CD4-positive, alpha-beta T cell treated with Interleukin-4 for 4 hours (primary cell): ENCODE measurements at regions not wholly inside any gene's neighbourhood (a gene's known extent, or its start where the extent isn't known, plus 50 kb on each side); places are given as distances from the start of the nearest gene placed in this dataset.

Source experiments
- DNase-seq: peaks from one replicate; pipeline ENCODE4 v3.0.0-alpha.2; 2020

DNA sequence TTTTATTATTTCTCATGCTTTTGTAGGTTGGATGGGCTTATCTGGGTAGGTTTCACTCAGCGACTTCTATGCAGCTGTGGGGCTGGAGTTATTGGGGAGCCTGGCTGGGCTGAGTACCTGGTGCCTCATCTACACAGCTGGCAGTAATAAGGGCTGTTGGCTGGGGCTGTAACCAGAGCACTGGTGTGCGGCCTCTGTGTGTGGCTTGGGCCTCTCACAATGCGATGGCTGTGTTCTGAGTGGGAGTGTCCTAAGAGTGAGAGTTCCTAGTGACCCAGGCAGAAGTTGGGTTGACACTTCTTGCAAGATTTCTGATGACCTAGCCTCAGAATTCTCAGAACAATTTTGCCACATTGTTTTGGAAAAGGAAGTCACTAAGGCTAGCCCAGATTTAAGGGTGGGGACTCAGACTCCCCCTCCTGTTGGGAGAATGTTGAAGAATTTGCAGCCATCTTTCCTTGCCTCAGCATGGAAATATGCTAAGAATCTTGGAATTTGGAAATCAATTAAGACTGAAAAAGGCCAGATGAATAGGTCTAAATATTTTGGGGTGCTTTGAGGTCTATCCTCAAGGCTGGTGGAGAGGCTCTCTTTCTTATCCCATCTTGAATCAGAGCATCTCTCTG is 158.8 kb downstream of the SCP2D1 start:
- DNase-seq: no peak

DNA sequence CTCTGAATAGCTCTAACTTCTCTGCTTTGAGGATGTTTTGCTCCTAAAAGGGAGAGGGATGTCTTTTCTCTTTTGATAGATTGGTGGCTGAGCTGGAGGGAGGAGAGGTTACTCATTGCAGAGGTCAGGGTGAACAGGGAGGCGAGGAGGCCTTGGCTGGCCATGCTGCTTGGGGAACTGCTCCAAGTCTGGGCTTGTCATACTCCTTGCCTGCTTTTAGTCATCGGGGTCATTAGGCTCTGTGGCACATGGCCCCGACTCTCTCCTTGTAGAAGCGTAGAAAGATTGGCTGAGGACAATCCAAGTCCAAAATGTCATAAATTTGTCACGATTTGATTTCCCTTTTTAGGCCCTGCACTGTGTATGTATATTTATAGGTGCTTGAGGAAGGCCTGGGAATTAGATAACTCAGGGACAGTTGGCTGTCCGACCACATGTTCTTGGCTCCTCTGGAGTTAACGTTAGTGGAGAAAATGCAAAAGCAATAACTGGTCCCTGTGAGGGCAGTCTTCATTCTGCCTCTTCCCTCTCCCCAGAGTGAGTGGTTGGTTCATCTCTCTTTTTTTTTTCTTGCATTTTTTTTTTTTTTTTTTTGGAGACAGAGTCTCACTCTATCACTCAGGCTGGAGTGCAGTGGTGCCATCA is 160.1 kb downstream of the SCP2D1 start:
- no peak for DNase-seq

DNA sequence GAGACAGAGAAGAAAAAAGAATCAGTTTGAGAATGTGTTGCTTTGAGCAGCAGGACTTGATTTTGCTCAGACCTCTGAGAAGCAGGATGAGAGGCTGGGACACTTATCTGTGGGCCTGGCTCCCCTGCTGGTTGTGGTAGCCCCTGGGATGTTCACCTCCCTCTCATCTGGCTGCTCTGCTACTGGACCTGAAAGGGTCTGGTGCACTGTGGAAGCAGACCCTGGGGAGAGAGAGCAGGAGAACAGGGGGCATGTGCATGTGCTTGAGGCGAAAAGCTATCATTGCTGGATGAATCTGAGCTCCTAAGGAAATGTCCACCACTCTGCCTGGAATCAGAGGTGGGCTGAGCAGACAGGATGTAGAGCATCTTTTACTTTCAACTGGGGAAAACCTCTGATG is 161.1 kb downstream of the SCP2D1 start:
- DNase-seq: no peak

DNA sequence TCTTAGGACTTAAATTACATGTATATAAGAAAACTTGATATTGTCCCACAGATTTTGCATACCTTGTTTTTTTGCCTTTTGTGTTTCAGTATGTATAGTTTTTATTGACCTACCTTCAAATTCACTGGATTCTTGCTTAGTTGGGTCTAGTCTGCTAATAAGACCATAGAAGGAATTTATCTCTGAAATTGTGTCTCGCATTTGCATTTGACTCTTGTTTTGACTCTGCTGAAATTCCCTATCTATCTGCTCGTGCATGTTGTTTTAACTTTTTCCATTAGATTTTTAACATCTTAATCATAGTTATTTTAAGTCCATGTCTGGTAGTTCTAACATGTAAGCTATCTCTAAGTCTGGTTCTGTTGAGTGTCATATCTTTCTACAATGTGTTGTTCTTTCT is 163.9 kb downstream of the SCP2D1 start:
- no peak for DNase-seq

DNA sequence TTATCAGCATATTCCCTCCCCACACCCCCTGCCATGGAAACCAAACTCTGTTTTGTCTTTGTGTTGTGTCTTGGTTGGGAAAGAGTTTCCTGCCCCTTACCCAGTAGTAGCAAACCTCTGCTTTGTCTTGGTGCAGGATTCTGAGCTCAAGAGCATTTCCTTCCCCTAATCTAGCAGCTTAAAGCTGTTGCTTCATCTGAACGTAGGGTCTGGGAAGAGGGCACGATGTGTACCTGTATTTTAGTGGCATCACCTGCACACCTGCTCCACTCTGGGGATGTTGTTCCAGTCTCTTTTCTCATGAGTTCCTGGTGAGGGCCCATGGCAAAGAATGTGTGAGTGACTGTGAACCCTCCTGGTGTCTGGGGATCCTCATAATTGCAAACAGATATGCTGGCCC is 164.7 kb downstream of the SCP2D1 start:
- no peak for DNase-seq

DNA sequence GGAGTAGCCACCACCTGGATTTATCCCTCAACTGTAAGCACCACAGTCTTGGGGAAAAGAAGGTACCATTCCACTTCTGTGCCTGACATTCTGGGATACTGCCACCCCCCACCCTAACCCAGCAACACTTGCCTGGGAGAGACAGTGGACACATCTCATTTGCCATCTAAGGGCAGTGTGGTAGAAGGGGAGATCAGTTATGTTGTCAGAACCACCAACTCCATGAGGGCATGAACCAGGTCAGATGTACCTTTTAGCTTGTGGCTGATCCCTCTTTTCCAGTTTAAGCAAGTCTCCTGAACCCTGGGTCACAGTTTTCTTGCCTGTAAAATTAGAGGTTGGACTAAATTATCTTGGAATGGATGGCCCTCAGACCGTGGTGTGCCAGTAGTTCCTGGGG is 165.5 kb downstream of the SCP2D1 start:
- DNase-seq: no peak

DNA sequence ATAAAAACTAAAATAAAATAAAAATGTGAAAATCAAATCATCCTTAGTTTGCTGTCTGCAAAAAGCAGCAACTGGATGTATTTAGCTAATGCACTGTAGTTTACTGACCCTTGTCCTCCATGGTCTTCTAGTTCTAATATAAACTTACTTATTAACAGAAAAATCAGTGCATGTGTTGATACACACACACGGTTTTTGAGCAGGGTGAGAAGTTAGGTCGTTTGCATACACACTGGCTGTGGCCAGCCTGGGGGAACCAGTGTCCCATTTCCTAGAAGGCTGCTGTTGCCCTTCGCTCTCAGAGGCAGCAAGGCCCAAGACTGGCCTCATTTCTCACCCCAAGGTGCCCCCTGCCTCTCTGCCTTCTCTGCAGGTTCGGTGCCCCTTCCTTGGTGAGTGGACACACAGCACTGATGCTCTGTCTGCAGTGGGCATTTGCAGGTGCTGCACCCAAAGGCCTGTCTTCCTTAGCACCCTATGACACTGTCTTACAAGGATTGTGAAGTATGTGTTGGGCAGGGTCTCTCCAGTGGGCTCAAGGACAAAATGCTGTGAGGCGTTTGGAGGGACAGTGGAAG is 168.5 kb downstream of the SCP2D1 start:
- DNase-seq: no peak

DNA sequence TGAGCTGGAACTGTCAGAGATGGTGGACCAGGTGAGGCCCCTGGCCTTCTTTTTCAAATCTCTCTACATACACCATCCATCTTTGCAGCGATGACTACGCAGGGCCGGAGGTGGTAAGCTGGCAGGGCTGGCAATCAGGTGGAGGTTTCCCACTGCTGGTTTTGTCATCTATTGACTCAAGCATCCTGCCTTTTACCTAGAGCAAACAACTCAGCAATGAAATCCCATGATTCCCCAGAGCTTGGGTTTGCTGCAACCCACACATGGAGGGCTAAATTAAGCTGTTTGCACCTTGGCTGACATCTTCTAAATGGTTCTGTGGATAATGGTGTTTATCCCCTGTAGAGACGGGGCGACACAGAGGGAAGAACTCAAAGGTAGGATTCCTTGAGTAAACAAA is 170.2 kb downstream of the SCP2D1 start:
- DNase-seq: no peak

DNA sequence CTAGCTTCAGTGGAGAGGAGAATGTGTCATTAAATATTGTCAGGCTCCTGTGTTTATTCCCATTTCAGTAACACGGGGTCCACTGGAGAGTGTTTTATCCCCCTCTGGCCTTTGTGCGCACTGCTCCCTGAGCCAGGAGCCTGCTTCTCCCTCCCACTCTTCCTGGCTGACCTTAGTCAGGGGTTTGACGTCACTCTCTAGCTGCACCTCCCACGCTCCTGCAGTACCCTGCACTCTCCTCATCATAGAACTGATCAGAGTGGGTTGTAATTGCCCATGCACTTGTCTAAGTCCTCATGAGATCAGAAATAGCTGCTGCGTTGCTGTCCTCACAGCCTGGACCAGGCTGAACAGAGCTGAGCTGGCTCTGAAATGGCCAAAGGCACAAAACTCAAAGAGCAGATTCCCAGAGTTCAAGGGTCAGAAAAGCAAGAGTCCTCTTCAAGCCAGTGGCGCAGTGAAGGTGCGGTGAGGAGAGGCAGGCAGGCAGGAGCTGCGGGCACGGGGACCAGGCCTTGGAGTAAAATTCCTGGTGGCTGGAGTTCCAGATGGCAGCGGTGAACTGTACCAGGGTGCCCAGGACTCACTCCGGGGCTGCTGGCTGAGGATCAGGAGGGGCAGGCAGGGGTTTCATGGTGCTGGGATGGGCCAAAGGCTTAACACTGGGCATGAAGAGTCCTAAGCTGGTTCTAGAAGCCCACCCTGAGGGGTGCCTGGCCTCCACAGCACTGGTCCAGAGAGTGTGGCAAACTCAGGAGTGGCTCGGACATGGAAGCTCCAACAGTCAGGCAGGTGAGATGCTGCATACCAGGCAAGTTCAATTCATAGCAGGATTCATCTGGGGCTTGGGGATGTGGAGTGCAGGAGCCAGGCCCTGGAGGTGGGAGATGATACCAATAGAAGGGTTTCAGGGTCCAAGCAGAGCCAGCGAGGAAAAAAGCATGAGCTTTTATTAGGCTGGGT is 170.9 kb downstream of the SCP2D1 start:
- no peak for DNase-seq

DNA sequence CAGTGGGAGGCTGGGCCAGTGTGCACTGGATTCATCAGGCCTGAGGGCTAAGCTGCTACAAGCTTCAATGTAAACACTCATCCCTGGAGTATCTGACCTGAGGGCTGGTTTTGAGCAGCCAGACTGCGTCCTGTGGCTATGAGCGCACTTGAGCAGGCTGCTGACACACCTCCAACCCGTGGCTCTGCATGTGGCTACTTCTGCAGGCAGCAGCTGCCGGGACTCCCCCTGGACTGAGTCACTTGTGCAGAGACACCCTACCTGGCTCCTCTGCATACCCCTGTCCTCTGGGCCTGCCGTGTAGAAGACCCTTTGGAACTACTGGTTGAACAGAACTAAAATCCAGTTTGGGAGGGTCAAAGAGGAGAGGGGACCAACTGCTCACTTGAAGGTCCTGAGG is 172.0 kb downstream of the SCP2D1 start:
- no peak for DNase-seq

DNA sequence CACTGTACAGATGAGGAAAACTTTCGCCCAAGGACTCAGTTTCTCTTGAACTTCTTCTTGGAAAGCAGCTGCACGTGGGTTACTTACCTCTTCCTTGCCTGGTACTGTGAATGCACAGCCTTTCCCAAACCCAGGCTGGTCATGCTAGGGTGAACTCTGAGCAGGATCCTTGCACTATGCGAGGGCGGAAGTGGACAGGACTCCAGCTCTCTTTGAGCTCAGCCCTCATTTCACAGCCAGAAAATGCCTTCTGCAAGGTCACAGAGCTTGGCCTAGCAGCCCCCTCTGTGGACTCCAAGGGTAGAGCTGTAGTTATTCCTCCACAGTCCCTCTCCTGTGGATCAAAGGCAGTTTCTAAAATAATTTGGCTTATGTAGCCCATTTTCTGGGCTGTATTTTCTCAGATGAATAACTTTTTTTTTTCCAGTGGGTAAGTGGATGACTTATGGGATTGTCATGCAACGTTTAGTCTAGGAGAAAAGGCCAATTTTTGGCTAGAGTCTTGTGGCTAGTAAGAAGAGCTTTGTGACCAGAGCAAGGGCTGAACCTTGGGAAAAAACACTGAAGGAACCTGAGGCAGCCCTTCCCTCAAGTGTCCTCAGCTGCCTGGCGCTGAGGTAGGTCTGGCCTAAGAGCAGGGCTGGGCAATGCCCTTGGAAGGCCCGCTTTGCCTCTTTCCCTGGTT is 172.7 kb downstream of the SCP2D1 start:
- no peak for DNase-seq

DNA sequence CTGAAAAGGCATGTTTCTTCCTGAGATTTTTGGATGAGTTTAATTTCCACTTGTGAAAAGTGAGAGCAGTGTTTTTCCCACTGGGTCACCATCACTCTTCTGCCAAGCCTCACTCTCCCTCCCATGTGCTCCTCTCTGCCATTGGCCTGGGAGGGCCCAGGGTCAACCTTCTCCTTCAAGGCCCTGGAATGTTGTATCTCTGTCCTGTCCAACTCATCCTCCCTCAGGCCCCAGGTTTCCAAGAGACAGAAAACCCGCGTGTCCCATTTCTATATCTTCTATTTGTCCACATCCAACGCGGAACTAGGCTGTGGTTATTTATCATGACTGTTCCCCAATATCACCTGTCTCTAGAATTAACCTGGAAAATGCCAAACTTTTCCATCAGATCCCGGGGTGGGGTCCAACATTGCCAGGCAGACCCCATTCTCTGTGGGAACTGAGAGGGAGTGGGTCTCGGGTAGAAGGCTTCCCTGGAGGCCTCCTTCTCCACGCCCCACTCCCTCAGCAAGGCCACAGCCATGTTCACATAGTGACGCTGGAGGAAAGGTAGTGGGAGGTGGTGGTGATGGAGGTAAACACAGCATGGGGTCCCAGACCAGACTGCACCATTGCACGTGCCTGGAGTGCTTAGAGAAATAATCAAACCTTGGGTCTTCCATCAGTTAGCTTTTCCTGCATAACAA is 173.5 kb downstream of the SCP2D1 start:
- no peak for DNase-seq

DNA sequence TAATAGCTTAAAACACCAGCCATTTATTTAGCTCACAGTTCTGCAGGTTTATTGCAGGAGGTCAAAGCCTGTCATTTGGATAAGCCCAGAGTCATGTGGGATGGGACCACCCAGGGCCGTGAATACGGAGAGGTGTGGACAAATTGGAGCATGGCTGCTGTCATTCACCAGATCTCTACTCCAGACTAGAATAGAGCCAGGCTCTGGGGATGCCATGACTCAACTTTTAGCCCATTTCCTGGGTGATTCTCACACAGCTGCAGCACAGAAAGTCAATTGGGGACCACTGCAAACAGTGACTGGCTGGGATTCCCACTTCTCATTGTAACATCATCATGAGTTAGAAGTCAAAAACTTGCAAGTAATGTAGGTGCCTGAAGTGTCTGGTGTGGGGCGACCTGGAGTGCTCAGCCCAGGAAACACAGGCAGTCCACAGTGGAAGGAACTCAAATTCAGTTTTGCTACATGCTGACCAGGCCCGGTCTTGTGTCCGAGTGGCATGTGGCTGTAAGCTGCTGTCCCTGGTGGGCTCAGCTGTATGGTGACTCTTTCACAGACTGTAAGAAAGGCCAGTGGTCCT is 174.3 kb downstream of the SCP2D1 start:
- DNase-seq: no peak

DNA sequence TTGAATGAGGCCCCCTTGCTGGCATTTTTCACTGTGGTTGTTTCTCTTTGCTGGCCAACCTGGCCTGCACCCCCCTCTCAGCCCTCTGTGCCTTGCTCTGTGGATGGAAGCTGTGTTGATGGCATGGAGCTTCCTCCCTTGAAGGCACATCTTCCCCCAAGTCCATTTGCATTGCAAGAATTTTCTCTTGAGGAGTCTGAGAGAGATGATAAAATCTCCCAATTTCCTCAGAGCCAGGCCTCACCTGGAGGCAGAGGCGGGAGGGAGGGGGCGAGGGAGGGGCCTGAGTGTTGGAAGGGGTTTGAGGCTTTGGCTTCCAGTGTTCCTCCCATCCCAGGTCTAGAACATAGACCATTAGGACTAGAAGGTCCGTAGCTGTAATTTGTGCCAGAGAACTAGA is 175.1 kb downstream of the SCP2D1 start:
- DNase-seq: no peak

DNA sequence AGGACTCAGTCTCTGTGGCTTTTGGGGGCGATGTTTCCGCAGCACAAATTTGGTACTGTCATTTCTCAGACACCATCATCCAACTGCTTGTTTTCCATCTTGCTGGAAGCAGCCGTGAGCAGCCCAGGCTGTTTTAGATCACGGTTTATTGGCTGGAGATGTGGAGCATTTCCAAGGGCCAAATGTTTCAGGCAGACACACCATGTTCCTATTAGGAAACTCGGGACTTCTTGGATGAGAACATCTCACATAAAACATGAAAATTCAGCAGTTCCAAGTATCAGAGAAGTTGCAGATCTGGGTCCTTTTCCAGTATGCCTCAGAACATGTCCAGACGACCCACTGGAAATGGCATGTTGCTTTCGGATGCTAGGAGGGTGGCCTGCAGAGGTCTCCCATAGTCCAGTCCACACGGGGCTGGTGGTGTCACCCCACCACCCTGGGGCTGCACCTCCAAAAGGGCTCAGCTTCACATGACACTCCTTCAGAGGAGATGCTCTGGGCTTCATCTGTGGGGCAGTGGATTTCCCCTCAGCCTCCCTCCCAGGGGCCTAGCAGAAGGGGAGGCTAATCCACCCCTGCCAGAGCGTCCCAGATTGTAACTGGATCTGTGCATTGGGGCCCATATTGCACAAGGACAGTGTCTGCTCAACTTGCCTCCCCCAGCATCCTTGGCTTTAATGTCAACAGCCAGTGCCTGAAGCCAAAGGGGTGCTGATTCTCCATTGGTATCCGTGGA is 176.3 kb downstream of the SCP2D1 start:
- no peak for DNase-seq

DNA sequence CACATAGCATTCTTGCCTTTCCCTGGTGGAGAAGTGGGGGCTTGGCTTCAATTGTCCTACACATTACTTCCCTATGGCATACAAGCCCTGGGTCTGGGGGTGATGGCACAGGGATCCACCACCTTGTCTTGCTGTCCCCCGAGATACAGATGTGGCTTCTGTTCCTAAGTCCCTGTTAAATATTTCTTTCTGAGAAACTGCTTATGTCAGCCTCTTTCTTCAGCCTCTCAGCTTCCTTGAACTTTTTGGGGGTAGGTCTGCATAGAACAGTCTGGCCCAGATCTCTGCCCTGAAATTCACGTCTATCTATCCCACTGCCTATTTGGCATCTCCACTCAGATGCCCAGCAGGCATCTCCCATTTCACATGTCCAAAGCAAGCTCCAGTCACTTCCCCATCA is 177.4 kb downstream of the SCP2D1 start:
- DNase-seq: no peak

DNA sequence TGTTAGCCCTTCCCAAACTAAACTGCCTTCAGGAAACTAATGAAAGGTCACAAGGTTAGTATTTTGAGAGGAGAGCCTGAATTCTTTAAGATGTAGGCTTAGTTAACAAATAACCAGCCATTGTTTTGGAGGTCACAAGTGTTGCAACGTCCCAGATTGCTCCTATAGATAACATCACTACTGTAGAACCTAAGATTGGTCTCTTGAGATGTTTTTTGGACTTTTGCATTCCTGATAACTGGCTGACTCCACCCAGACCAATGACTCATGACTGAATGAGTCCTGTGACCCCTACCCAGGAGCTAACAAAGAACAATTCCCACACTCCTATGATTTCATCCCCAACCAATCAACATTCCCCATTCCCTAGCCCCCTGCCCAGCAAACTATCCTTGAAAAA is 178.8 kb downstream of the SCP2D1 start:
- DNase-seq: no peak

DNA sequence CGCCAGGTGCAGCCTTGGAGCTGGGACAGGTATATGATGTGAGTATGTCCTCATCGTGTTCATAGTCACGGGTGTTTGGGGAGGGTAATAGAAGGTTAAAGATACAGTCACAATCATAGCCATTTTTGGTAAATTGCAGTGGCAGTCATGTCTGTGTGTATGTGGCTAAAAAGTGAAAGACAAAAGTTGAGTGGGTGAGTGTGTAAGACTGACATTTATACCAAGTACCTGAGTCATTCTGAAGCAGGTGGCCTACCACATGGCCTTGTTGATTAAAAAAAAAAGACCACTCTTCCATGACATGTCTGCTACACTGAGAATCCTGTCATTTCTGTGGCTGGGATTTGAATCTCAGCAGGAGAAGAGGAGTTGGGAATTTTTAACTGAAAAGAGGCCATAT is 181.9 kb downstream of the SCP2D1 start:
- DNase-seq: no peak

DNA sequence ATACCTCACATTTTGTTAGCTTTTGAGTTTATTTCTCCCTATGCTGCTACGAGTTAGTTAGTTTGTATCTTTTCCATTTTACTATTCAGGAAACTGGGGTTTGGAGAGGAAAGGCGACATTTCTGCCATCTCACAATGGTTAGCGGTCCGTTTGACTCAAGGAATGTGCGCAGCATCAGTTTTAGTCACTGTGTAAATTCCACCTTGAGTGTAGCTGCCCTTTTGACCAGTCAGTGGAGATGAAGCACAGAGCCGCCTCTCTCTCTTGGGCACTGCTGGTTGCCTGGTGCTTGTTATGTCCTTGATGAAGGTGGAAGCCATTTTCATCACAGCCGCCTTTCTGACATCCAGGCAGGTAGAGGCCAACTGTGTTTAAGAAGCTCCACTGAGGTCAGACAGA is 185.5 kb downstream of the SCP2D1 start:
- DNase-seq: no peak

DNA sequence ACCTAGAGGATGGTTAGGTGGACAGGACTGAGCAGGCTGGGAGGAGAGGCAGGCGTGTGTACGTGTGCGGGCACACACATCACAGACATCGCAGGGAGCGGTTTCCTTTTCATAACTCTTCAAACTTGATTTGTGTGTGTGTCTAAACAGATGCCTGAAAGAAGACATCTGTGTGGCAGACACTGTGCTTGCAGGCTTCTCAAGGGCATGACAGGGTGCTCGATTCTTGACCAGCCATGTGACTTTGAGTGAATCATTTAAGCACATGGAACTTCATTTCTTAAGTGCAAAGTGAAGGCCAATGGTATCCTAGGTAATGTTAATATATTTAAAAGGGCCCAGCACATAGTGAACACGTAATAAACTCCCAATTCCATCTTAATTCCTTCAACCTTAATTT is 186.5 kb downstream of the SCP2D1 start:
- DNase-seq: no peak

DNA sequence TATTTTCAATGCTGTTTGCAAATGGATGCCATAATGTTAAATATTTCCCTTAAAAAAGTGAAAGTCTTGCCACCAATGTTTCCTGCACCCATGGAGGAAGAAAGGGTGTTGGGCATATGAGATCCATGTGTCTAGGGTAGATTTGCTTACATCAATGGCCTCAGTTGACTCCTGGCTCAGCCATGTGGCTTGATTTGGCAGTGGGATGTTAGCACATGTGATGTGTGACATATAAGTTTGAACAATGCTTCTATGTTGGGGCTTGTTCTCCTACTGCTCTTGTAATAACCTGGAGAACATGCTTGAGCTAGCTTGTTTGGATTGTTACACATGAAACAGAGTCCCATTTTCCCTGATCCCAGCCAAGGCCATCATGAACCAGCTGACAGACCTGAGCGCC is 187.6 kb downstream of the SCP2D1 start:
- no peak for DNase-seq
